ENCODE measurements at regions not wholly inside any gene's neighbourhood (a gene's known extent, or its start where the extent isn't known, plus 50 kb on each side); places are given as distances from the start of the nearest gene placed in this dataset.

GRCh38 chr2:163374282-163374681 lies 361.5 kb downstream of the FIGN start:
- H3K4me3 ChIP-seq (ENCODE audit: low read depth, low read length): no peak overlapping the region
- no peak for TF ChIP-seq CTCF (conservative IDR thresholded peaks at IDR 0.05; ENCODE audit: low read depth, low read length)
- no peak for DNase-seq (ENCODE audit: low read depth)

GRCh38 chr2:163373496-163373895 lies 362.3 kb downstream of the FIGN start:
- DNase-seq (ENCODE audit: low read depth): no peak
- no peak for TF ChIP-seq CTCF (conservative IDR thresholded peaks at IDR 0.05; ENCODE audit: low read depth, low read length)
- H3K4me3 ChIP-seq (ENCODE audit: low read depth, low read length): no peak overlapping the region

- no peak for DNase-seq (ENCODE audit: low read depth)
- no peak for TF ChIP-seq CTCF (conservative IDR thresholded peaks at IDR 0.05; ENCODE audit: low read depth, low read length)
- no peak overlapping the region for H3K4me3 ChIP-seq (ENCODE audit: low read depth, low read length)
These were observed 365.5 kb downstream of the FIGN start for GRCh38 chr2:163370169-163370886.

GRCh38 chr2:163369111-163369510 lies 366.7 kb downstream of the FIGN start:
- no peak for TF ChIP-seq CTCF (conservative IDR thresholded peaks at IDR 0.05; ENCODE audit: low read depth, low read length)
- no peak for DNase-seq (ENCODE audit: low read depth)
- H3K4me3 ChIP-seq (ENCODE audit: low read depth, low read length): no peak overlapping the region

GRCh38 chr2:163368655-163369054 lies 367.2 kb downstream of the FIGN start:
- DNase-seq (ENCODE audit: low read depth): no peak
- H3K4me3 ChIP-seq (ENCODE audit: low read depth, low read length): no peak overlapping the region
- TF ChIP-seq CTCF (conservative IDR thresholded peaks at IDR 0.05; ENCODE audit: low read depth, low read length): no peak

GRCh38 chr2:163367825-163368582 lies 367.8 kb downstream of the FIGN start:
- TF ChIP-seq CTCF (conservative IDR thresholded peaks at IDR 0.05; ENCODE audit: low read depth, low read length): no peak
- DNase-seq (ENCODE audit: low read depth): no peak

More at GRCh38 chr2:163367825-163368582, 367.8 kb downstream of the FIGN start:
- no peak overlapping the region for H3K4me3 ChIP-seq (ENCODE audit: low read depth, low read length)

Measured in epithelial cell of proximal tubule (primary cell).